GM19438 (cell line): ENCODE measurements at regions not wholly inside any gene's neighbourhood (a gene's known extent, or its start where the extent isn't known, plus 50 kb on each side); places are given as distances from the start of the nearest gene placed in this dataset.

Source experiments
- ATAC-seq: cut with Tn5 transposase; IDR thresholded peaks from one replicate; pipeline ENCODE4 v1.9.1; 2021; ENCODE audit warnings: low read depth; ENCODE audit not compliant: unreplicated experiment

DNA sequence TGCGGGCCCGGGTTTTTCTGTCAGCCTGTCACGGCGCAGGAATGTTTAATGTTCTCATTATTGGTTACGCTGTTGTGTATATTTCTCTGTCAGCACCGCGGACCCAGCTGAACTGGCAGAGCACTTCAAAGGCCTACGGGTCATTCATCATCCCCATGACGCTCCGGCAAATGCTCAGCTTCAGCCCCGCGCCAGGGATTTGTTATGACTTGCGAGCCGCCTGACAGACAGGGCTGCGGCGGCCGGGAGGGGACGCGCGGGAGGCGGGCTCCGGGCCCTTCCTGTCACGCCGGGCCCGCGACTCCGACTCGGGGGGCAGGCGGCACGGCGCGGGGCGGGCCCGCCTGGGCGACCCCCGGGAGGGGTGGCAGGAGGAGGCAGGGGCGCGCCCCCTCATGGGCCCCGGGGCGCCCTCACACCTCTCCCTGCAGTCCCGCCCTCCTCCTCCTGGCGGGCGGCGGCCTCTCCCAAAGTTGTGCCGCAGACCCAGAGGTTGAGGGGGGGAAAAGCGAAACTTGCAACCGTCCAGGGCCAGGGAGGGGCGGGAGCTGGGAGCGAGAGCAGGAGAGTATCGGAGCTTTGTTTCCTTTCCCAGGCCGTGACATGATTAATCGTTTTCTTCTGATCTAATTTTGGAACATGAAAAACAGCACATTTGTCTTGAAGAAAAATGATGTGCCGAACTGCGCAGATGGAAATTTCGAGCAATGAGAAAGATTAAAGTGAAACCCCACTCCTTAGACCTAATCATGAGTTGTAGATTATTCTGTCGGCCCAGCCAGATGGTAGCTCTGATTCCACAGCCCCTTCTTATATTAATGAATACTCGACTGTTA, 59.3 kb upstream of the COMTD1 start:
- peak; percentile 80 for ATAC-seq

DNA sequence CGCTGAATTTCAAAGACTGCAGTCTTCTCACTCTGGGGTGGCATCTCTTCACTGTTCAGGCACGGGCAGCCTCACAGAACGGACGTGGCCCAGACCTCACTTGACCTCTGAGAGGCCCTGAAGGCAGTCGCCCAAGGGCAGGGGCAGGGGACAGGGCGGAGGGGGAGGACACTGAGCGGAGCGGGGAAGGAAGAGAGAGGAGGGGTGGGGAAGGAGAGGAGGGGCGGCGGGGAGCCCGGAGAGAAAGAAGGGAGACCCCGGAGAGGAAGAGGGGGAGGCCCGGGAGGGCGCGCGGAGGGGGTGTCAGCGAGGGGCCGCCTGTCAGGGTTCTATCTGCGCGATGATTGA, 58.7 kb upstream of the COMTD1 start:
- no peak for ATAC-seq

DNA sequence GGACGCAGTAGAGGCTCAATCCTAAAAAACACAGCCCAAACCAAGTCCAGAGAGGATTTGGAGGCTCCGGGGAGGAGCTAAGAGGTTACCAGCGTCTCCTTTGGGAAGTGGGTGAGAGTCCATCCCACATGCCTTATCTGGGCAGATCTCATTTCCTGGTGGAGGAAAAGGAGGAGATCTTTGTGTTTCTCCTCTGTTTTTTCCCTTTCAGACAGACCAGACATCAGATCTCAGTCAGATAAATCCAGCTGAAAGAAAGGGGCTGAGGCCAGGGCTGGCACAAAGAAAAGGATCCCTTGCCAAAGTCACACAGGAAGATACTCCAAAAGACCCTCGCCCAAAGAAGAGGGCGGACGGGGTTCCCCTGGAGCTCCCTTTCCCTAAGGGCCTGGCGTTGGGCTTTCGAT, 58.3 kb upstream of the COMTD1 start:
- no peak for ATAC-seq

DNA sequence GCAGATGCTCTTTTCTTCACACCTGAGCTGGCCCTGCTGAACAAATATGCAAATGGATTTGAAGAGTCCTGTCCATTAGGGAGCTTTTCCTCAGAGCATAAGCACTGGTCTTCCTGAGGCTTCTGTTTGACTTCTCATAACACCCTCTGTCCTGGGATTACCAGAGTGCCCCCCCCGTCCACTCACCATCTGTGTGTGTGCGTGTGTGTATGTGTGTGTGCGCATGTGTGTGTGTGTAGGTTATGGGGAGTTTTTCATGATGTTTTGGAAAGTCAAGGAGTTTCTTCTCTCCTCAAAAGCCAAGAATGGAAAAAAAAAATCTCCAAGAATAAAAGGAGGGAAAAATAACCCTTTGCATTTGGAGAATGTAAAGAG, 57.7 kb upstream of the COMTD1 start:
- ATAC-seq, result no peak

DNA sequence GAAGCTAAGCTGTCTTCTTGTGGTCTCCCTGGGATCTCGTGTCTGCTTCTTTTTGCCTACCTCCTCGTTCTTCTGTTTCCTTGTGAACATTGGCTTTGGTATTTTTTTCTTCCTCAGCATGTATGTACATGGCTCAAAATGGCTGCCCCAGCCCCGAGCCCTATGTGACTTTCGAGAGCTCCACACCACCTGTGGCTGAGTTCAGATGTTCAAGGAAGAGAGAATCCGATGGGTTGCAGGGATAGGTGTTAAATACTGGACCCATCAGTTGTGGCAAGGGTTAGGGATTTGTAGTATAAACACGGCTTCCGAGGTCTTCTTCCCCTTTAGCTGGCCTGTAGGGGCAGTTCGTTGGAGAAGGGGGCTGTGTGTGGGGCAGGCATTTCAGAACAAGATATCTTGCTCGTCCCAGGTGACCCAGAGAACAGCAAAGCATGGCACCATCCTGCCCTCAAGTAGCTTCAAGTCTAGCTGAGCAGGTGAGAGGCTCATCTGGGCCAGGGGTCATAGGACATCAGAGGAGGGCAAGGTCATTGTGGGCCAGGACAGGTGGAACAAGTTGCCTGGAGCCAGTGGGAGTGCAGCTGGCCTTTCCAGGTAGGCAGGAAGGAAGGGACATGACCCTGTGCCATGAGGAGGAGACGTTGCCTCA, 57.2 kb upstream of the COMTD1 start:
- no peak for ATAC-seq

GRCh38 chr10:75291805-75292204, 56.0 kb upstream of the COMTD1 start:
- ATAC-seq, result no peak

DNA sequence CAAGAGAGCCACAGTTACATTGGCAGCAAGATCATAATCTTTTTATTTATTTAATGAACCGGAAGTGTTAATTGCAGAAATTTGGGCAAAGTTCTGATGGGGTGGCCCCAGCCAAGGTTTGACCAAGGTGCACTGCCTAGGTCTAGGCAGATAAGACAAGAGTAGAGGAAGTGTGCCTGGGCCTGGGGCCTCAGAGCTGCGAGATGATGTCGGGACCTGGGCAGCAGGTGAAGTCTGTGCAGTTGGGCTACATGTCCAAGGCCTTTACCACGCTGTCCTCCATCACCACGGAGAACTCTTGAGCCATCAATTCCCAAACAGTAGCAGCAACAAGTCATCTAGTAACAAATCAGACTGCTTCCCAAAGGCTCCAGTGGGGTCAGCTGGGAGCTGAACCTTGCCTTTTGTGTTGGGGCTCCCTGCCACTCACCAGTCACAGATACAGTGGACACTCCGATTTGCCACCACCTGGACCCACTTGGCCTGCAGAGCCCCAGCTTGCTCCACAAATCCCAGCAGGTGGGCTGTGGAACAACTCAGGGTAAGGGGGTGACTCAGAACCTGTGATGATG, 52.5 kb upstream of the COMTD1 start:
- ATAC-seq, result no peak

DNA sequence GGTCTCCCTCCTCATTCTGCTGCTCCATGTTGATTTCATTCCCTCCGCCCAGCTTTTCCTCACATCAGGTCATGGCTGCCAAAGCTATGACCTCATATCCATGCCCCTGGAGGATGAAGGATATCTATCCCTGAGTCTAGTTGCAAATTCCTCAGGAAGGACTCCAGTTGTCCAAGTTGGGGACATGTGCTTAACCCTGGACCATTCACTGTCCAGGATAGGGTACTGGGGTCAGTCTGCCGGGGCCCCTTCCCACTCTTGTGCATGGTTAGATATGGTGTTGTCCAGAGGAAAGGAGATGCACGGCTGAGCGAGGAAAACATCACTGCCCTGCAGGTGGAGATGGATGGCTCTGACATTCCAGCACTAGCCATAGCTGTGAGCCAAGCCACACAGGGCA, 51.9 kb upstream of the COMTD1 start:
- no peak for ATAC-seq

GRCh38 chr10:75286901-75287300, 51.1 kb upstream of the COMTD1 start:
- no peak for ATAC-seq
